HEK293 (cell line): ENCODE measurements at regions not wholly inside any gene's neighbourhood (a gene's known extent, or its start where the extent isn't known, plus 50 kb on each side); places are given as distances from the start of the nearest gene placed in this dataset.

Experiments used
- YY1 ChIP-seq: fragments of 450-650 bp; formaldehyde crosslinking; IDR thresholded peaks from 2 replicates; pipeline ENCODE4 v1.5.1; 2018; ENCODE audit warnings: missing biosample characterization, missing genetic modification characterization
- ZNF223 ChIP-seq: fragments of 450-650 bp; formaldehyde crosslinking; IDR thresholded peaks from 2 replicates; pipeline ENCODE4 v1.5.1; 2016; ENCODE audit warnings: missing biosample characterization, missing genetic modification characterization
- ZNF23 ChIP-seq: fragments of 450-650 bp; formaldehyde crosslinking; IDR thresholded peaks from 2 replicates; pipeline ENCODE4 v1.5.1; 2016; ENCODE audit warnings: missing biosample characterization, missing genetic modification characterization, borderline replicate concordance
- ZNF274 ChIP-seq, 2 experiments: fragments of 200-500 bp in 1 of 2; fragments of 450-650 bp in 1 of 2; sonication (Bioruptor generic) in 1 of 2; formaldehyde crosslinking in 1 of 2; IDR thresholded peaks; 2 replicates each; pipeline versions ENCODE4 v1.5.1 to v1.6.1; 2014 to 2016; ENCODE audit warnings: borderline replicate concordance in 1 of 2, inconsistent platforms in 1 of 2, low read length in 1 of 2, missing biosample characterization in 1 of 2, missing genetic modification characterization in 1 of 2
- ZNF501 ChIP-seq: fragments of 450-650 bp; formaldehyde crosslinking; IDR thresholded peaks from 2 replicates; pipeline ENCODE4 v1.5.1; 2016; ENCODE audit warnings: missing biosample characterization, missing genetic modification characterization
- ZNF629 ChIP-seq: fragments of 450-650 bp; formaldehyde crosslinking; IDR thresholded peaks from 2 replicates; pipeline ENCODE4 v1.5.1; 2017; ENCODE audit warnings: missing biosample characterization, missing genetic modification characterization
- TF ChIP-seq, protein P1 (sequence below): fragments of 450-650 bp; formaldehyde crosslinking; IDR thresholded peaks from 2 replicates; pipeline ENCODE4 v1.5.1; 2016; ENCODE audit warnings: missing biosample characterization, missing genetic modification characterization
- TF ChIP-seq, protein P2 (sequence below): fragments of 450-650 bp; IDR thresholded peaks from 2 replicates; pipeline ENCODE4 v1.5.1; 2018; ENCODE audit warnings: missing biosample characterization, missing genetic modification characterization

DNA sequence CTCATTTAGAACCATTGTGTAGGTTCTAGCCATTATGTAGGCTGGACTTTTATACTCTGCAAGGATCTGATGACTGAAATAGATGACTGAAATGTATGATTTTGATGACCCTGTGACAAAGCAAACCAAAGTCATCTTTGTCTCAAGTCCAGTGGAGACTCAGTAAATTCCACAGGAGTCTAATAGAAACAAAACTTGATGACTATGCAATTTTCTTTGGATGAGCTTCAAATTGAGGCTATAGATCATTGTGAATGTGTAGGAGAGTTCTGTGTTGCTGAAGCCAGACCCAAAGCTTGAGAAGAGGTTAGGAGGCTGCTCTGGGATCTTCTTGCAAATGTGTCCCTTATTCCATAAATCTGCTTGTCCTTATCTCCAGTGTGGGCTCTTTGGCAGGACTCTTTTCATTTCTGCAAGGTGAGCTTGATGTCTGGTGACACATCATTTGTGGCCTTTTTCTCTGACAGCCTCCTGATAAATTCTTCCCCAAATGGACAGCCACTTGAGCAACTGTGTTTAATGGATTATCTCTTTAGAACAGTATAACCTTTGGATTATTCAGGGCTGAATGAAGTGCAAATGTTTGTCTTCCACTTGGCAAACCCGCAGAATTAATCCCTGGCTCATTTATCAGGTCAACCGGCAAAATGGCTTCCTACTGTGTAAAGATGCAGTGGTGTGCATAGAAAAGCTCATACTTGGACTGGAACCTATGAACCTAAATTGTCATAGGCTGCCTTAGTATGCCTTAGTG lies 235.1 kb upstream of the ANKH start:
- TF ChIP-seq, protein P1, sequence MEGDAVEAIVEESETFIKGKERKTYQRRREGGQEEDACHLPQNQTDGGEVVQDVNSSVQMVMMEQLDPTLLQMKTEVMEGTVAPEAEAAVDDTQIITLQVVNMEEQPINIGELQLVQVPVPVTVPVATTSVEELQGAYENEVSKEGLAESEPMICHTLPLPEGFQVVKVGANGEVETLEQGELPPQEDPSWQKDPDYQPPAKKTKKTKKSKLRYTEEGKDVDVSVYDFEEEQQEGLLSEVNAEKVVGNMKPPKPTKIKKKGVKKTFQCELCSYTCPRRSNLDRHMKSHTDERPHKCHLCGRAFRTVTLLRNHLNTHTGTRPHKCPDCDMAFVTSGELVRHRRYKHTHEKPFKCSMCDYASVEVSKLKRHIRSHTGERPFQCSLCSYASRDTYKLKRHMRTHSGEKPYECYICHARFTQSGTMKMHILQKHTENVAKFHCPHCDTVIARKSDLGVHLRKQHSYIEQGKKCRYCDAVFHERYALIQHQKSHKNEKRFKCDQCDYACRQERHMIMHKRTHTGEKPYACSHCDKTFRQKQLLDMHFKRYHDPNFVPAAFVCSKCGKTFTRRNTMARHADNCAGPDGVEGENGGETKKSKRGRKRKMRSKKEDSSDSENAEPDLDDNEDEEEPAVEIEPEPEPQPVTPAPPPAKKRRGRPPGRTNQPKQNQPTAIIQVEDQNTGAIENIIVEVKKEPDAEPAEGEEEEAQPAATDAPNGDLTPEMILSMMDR (tag by site-specific recombination): no peak
- TF ChIP-seq ZNF23 (tag by site-specific recombination) (no peak), ZNF629 (no peak), YY1 (tag by site-specific recombination) (no peak), ZNF501 (tag by site-specific recombination) (no peak), ZNF223 (tag by site-specific recombination) (no peak), ZNF274 (IDR thresholded peaks at IDR 0.05; ENCODE audit: low read length) (no peak), ZNF274 (tag by site-specific recombination; IDR thresholded peaks at IDR 0.05; ENCODE audit: borderline replicate concordance) (no peak)
- TF ChIP-seq, protein P2, sequence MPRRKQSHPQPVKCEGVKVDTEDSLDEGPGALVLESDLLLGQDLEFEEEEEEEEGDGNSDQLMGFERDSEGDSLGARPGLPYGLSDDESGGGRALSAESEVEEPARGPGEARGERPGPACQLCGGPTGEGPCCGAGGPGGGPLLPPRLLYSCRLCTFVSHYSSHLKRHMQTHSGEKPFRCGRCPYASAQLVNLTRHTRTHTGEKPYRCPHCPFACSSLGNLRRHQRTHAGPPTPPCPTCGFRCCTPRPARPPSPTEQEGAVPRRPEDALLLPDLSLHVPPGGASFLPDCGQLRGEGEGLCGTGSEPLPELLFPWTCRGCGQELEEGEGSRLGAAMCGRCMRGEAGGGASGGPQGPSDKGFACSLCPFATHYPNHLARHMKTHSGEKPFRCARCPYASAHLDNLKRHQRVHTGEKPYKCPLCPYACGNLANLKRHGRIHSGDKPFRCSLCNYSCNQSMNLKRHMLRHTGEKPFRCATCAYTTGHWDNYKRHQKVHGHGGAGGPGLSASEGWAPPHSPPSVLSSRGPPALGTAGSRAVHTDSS: no peak
